ENCODE measurements at regions not wholly inside any gene's neighbourhood (a gene's known extent, or its start where the extent isn't known, plus 50 kb on each side); places are given as distances from the start of the nearest gene placed in this dataset.

DNA sequence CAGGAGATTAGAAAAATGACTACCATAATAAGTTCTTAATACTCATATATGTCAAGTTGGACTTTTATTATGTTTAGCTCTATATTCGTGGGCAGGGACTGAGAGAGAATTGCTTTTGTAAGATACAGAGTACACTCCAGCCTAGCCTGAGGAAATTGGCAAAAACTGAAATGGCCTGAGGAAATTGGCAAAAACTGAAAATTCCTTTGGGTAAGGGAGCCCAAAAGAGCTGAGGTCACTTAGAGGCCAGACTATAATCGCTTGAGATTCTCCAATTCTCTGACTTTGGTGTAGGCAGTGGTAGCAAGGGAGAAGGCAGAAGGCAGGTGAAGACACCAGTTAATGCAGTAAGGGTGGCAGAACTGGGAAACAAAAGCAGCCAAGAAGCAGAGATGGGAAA is 124.5 kb upstream of the HCCS start:
- TF ChIP-seq, protein P1, sequence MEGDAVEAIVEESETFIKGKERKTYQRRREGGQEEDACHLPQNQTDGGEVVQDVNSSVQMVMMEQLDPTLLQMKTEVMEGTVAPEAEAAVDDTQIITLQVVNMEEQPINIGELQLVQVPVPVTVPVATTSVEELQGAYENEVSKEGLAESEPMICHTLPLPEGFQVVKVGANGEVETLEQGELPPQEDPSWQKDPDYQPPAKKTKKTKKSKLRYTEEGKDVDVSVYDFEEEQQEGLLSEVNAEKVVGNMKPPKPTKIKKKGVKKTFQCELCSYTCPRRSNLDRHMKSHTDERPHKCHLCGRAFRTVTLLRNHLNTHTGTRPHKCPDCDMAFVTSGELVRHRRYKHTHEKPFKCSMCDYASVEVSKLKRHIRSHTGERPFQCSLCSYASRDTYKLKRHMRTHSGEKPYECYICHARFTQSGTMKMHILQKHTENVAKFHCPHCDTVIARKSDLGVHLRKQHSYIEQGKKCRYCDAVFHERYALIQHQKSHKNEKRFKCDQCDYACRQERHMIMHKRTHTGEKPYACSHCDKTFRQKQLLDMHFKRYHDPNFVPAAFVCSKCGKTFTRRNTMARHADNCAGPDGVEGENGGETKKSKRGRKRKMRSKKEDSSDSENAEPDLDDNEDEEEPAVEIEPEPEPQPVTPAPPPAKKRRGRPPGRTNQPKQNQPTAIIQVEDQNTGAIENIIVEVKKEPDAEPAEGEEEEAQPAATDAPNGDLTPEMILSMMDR (IDR thresholded peaks at IDR 0.05): no peak
- TF ChIP-seq CHD4 (IDR thresholded peaks at IDR 0.05; ENCODE audit: borderline replicate concordance) (no peak), NPAS2 (CRISPR knock-in tag; IDR thresholded peaks at IDR 0.05; ENCODE audit: borderline replicate concordance) (no peak), SMC3 (IDR thresholded peaks at IDR 0.05) (no peak), POLR2A (IDR thresholded peaks at IDR 0.05; ENCODE audit: low read length) (no peak)
- TF ChIP-seq, protein P2, sequence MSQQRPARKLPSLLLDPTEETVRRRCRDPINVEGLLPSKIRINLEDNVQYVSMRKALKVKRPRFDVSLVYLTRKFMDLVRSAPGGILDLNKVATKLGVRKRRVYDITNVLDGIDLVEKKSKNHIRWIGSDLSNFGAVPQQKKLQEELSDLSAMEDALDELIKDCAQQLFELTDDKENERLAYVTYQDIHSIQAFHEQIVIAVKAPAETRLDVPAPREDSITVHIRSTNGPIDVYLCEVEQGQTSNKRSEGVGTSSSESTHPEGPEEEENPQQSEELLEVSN (IDR thresholded peaks at IDR 0.05; ENCODE audit: borderline replicate concordance, low read depth): no peak
- TF ChIP-seq, protein P3, sequence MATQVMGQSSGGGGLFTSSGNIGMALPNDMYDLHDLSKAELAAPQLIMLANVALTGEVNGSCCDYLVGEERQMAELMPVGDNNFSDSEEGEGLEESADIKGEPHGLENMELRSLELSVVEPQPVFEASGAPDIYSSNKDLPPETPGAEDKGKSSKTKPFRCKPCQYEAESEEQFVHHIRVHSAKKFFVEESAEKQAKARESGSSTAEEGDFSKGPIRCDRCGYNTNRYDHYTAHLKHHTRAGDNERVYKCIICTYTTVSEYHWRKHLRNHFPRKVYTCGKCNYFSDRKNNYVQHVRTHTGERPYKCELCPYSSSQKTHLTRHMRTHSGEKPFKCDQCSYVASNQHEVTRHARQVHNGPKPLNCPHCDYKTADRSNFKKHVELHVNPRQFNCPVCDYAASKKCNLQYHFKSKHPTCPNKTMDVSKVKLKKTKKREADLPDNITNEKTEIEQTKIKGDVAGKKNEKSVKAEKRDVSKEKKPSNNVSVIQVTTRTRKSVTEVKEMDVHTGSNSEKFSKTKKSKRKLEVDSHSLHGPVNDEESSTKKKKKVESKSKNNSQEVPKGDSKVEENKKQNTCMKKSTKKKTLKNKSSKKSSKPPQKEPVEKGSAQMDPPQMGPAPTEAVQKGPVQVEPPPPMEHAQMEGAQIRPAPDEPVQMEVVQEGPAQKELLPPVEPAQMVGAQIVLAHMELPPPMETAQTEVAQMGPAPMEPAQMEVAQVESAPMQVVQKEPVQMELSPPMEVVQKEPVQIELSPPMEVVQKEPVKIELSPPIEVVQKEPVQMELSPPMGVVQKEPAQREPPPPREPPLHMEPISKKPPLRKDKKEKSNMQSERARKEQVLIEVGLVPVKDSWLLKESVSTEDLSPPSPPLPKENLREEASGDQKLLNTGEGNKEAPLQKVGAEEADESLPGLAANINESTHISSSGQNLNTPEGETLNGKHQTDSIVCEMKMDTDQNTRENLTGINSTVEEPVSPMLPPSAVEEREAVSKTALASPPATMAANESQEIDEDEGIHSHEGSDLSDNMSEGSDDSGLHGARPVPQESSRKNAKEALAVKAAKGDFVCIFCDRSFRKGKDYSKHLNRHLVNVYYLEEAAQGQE (IDR thresholded peaks at IDR 0.05): no peak
